H1 (cell line): ENCODE measurements at regions not wholly inside any gene's neighbourhood (a gene's known extent, or its start where the extent isn't known, plus 50 kb on each side); places are given as distances from the start of the nearest gene placed in this dataset.

ENCODE experiments used
- ASH2L ChIP-seq: fragments of 200-600, 300-600 bp; sonication (generic); IDR thresholded peaks from one replicate; pipeline ENCODE4 v1.7.1; 2017; ENCODE audit warnings: low read length
- BRCA1 ChIP-seq: IDR thresholded peaks from 2 replicates; pipeline ENCODE4 v1.6.1; 2012; ENCODE audit warnings: low read depth, low read length, improper control_type of control experiment
- CBX8 ChIP-seq: fragments of 300-800, 300-1000 bp; sonication (generic); IDR thresholded peaks from 2 replicates; pipeline ENCODE4 v1.7.1; 2016; ENCODE audit warnings: low read depth, low read length, borderline replicate concordance
- CEBPB ChIP-seq: IDR thresholded peaks from 2 replicates; pipeline ENCODE4 v1.6.1; 2012; ENCODE audit warnings: low read depth, low read length
- CTCF ChIP-seq, 3 experiments: IDR thresholded peaks; 1 replicate in 2 of 3; 2 replicates in 1 of 3; pipeline versions ENCODE4 v1.5.1 to v1.6.1; 2011; ENCODE audit warnings: low read length in 3 of 3, mild to moderate bottlenecking in 3 of 3, inconsistent platforms in 2 of 3, low read depth in 1 of 3, moderate library complexity in 1 of 3; ENCODE audit not compliant: insufficient read depth in 1 of 3; ENCODE audit errors: control extremely low read depth in 1 of 3
- JUN ChIP-seq: IDR thresholded peaks from 2 replicates; pipeline ENCODE4 v1.6.1; 2011; ENCODE audit warnings: low read depth, mild to moderate bottlenecking, improper control_type of control experiment, low read length
- MAX ChIP-seq: IDR thresholded peaks from 2 replicates; pipeline ENCODE4 v1.6.1; 2012; ENCODE audit warnings: inconsistent platforms
- POLR2A ChIP-seq, 2 experiments: IDR thresholded peaks; 1 replicate in 1 of 2; 2 replicates in 1 of 2; pipeline ENCODE4 v1.6.1; 2011; ENCODE audit warnings: low read depth in 2 of 2, low read length in 2 of 2, mild to moderate bottlenecking in 2 of 2; ENCODE audit errors: control extremely low read depth in 1 of 2
- RAD21 ChIP-seq, 2 experiments: IDR thresholded peaks in 1 of 2; conservative IDR thresholded peaks in 1 of 2; 2 replicates each; pipeline ENCODE4 v1.6.1; 2011; ENCODE audit warnings: low read depth in 2 of 2, low read length in 2 of 2, improper control_type of control experiment in 1 of 2, inconsistent platforms in 1 of 2, mild to moderate bottlenecking in 1 of 2, moderate library complexity in 1 of 2
- SIX5 ChIP-seq: IDR thresholded peaks from 2 replicates; pipeline ENCODE4 v1.6.1; 2011; ENCODE audit warnings: mild to moderate bottlenecking, low read depth, low read length
- SP2 ChIP-seq: IDR thresholded peaks from 2 replicates; pipeline ENCODE4 v1.6.1; 2012; ENCODE audit warnings: mild to moderate bottlenecking, low read length, inconsistent platforms
- USF2 ChIP-seq: IDR thresholded peaks from 2 replicates; pipeline ENCODE4 v1.6.1; 2011; ENCODE audit warnings: low read length, improper control_type of control experiment

GRCh38 chr18:42341423-42341822 lies 386.4 kb downstream of the PIK3C3 start:
- TF ChIP-seq CTCF (IDR thresholded peaks at IDR 0.05; ENCODE audit: control extremely low read depth in 1 of 3, insufficient read depth in 1 of 3, low read depth in 1 of 3, low read length in 3 of 3) (no peak), POLR2A (IDR thresholded peaks at IDR 0.05; ENCODE audit: control extremely low read depth in 1 of 2, low read depth in 2 of 2, low read length in 2 of 2) (no peak), CEBPB (no peak), CBX8 (no peak), ASH2L (no peak), USF2 (no peak), SP2 (no peak), MAX (no peak), RAD21 (IDR thresholded peaks at IDR 0.05 in 1 of 2, conservative IDR thresholded peaks at IDR 0.05 in 1 of 2; ENCODE audit: low read depth in 2 of 2, low read length in 2 of 2) (no peak), BRCA1 (no peak), JUN (no peak), SIX5 (no peak)
